ENCODE measurements at regions not wholly inside any gene's neighbourhood (a gene's known extent, or its start where the extent isn't known, plus 50 kb on each side); places are given as distances from the start of the nearest gene placed in this dataset.

GRCh38 chr11:20248121-20248772 is 88.0 kb upstream of the DBX1 start:
- no peak for TF ChIP-seq CTCF (IDR thresholded peaks at IDR 0.05; ENCODE audit: low read length, missing control alignments)
- no peak overlapping the region for H3K4me3 ChIP-seq (replicated peaks; ENCODE audit: low read depth, low read length)
- DNase-seq (ENCODE audit: low read depth) = no peak

GRCh38 chr11:20247591-20248007 is 87.3 kb upstream of the DBX1 start:
- no peak for DNase-seq (ENCODE audit: low read depth)
- TF ChIP-seq CTCF (IDR thresholded peaks at IDR 0.05; ENCODE audit: low read length, missing control alignments) = no peak
- H3K4me3 ChIP-seq (replicated peaks; ENCODE audit: low read depth, low read length) = no peak overlapping the region

GRCh38 chr11:20243974-20244373 is 83.7 kb upstream of the DBX1 start:
- TF ChIP-seq CTCF (IDR thresholded peaks at IDR 0.05; ENCODE audit: low read length, missing control alignments) = peak; percentile 42
- no peak overlapping the region for H3K4me3 ChIP-seq (replicated peaks; ENCODE audit: low read depth, low read length)
- no peak for DNase-seq (ENCODE audit: low read depth)

GRCh38 chr11:20238712-20239111 is 78.4 kb upstream of the DBX1 start:
- no peak for TF ChIP-seq CTCF (IDR thresholded peaks at IDR 0.05; ENCODE audit: low read length, missing control alignments)
- DNase-seq (ENCODE audit: low read depth) = no peak

GRCh38 chr11:20235164-20235563 is 74.9 kb upstream of the DBX1 start:
- no peak overlapping the region for H3K4me3 ChIP-seq (replicated peaks; ENCODE audit: low read depth, low read length)
- no peak for TF ChIP-seq CTCF (IDR thresholded peaks at IDR 0.05; ENCODE audit: low read length, missing control alignments)
- no peak for DNase-seq (ENCODE audit: low read depth)

More at GRCh38 chr11:20238712-20239111, 78.4 kb upstream of the DBX1 start:
- H3K4me3 ChIP-seq (replicated peaks; ENCODE audit: low read depth, low read length) = no peak overlapping the region

GRCh38 chr11:20227631-20228030 is 67.4 kb upstream of the DBX1 start:
- DNase-seq (ENCODE audit: low read depth) = no peak
- no peak overlapping the region for H3K4me3 ChIP-seq (replicated peaks; ENCODE audit: low read depth, low read length)

More at GRCh38 chr11:20227631-20228030, 67.4 kb upstream of the DBX1 start:
- TF ChIP-seq CTCF (IDR thresholded peaks at IDR 0.05; ENCODE audit: low read length, missing control alignments) = no peak

Measured in fibroblast of pulmonary artery (primary cell).